DND-41 (cell line): ENCODE measurements at regions not wholly inside any gene's neighbourhood (a gene's known extent, or its start where the extent isn't known, plus 50 kb on each side); places are given as distances from the start of the nearest gene placed in this dataset.

Experiments
- CTCF ChIP-seq: IDR thresholded peaks from 2 replicates; pipeline ENCODE4 v1.5.1; 2012; ENCODE audit warnings: borderline replicate concordance, low read length, moderate library complexity, mild to moderate bottlenecking; ENCODE audit not compliant: poor library complexity, severe bottlenecking; ENCODE audit errors: extremely low read depth
- EZH2 ChIP-seq: IDR thresholded peaks from 3 replicates; pipeline ENCODE4 v1.6.1; 2012; ENCODE audit warnings: borderline replicate concordance, low read depth, mild to moderate bottlenecking, moderate library complexity, low read length, inconsistent platforms; ENCODE audit not compliant: severe bottlenecking

GRCh38 chrX:100217547-100217946 is 192.5 kb downstream of the PCDH19 start:
- TF ChIP-seq CTCF (no peak), EZH2 (no peak)
